ENCODE measurements at regions not wholly inside any gene's neighbourhood (a gene's known extent, or its start where the extent isn't known, plus 50 kb on each side); places are given as distances from the start of the nearest gene placed in this dataset.

DNA sequence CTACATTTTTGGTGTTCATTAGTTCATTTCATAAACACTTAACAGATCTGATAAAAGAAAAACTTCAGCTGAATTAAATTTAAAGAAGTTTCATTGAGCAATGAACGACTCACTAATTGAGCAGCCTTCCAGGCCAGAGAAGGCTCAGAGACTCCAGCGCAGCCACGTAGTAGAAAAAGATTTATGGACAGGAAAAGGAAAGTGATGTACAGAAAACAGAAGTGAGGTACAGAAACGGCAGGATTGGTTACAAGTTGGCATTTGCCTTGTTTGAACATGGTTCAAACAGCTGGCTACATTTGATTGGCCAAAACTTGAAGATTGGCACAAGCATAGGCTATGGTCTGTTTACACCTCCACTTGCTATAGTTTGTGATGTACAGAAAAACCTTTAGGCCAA lies 166.3 kb upstream of the DTNBP1 start:
- TF ChIP-seq, protein P1, sequence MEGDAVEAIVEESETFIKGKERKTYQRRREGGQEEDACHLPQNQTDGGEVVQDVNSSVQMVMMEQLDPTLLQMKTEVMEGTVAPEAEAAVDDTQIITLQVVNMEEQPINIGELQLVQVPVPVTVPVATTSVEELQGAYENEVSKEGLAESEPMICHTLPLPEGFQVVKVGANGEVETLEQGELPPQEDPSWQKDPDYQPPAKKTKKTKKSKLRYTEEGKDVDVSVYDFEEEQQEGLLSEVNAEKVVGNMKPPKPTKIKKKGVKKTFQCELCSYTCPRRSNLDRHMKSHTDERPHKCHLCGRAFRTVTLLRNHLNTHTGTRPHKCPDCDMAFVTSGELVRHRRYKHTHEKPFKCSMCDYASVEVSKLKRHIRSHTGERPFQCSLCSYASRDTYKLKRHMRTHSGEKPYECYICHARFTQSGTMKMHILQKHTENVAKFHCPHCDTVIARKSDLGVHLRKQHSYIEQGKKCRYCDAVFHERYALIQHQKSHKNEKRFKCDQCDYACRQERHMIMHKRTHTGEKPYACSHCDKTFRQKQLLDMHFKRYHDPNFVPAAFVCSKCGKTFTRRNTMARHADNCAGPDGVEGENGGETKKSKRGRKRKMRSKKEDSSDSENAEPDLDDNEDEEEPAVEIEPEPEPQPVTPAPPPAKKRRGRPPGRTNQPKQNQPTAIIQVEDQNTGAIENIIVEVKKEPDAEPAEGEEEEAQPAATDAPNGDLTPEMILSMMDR (IDR thresholded peaks at IDR 0.05) = no peak
- TF ChIP-seq RFX5 (IDR thresholded peaks at IDR 0.05) (no peak), SMC3 (IDR thresholded peaks at IDR 0.05) (no peak), POLR2A (IDR thresholded peaks at IDR 0.05; ENCODE audit: low read length) (no peak)
- TF ChIP-seq, protein P2, sequence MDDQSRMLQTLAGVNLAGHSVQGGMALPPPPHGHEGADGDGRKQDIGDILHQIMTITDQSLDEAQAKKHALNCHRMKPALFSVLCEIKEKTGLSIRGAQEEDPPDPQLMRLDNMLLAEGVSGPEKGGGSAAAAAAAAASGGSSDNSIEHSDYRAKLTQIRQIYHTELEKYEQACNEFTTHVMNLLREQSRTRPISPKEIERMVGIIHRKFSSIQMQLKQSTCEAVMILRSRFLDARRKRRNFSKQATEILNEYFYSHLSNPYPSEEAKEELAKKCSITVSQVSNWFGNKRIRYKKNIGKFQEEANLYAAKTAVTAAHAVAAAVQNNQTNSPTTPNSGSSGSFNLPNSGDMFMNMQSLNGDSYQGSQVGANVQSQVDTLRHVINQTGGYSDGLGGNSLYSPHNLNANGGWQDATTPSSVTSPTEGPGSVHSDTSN (IDR thresholded peaks at IDR 0.05) = no peak

Measured in A549 (cell line).